ENCODE measurements at regions not wholly inside any gene's neighbourhood (a gene's known extent, or its start where the extent isn't known, plus 50 kb on each side); places are given as distances from the start of the nearest gene placed in this dataset.
"Not testable (repeated sequence)": the region's sequence is repeated elsewhere in the genome, so short reads cannot be mapped to it uniquely, and the experiment has no call there.

- Histone ChIP-seq H3K36me3 (ENCODE audit: control insufficient read depth, insufficient read depth, low read length) (no peaks in the 10 kb centered on the region), H3K27me3 (ENCODE audit: control insufficient read depth, insufficient read depth, low read length) (no peaks in the 10 kb centered on the region), H3K4me1 (ENCODE audit: control insufficient read depth, insufficient read depth, low read length) (no peaks in the 10 kb centered on the region), H3K27ac (ENCODE audit: low read depth, low read length) (no peak overlapping the region), H3K9ac (ENCODE audit: low read length) (no peak overlapping the region), H3K4me3 (ENCODE audit: low read length) (no peak overlapping the region)
Observed at GRCh38 chr18:71329114-71329513, 1040.3 kb downstream of the SOCS6 start.

- Histone ChIP-seq H3K9ac (ENCODE audit: low read length) (no peak overlapping the region), H3K36me3 (ENCODE audit: control insufficient read depth, insufficient read depth, low read length) (no peaks in the 10 kb centered on the region), H3K27ac (ENCODE audit: low read depth, low read length) (no peak overlapping the region), H3K4me1 (ENCODE audit: control insufficient read depth, insufficient read depth, low read length) (no peaks in the 10 kb centered on the region), H3K4me3 (ENCODE audit: low read length) (no peak overlapping the region), H3K27me3 (ENCODE audit: control insufficient read depth, insufficient read depth, low read length) (no peaks in the 10 kb centered on the region)
Observed at GRCh38 chr18:71327850-71328249, 1039.0 kb downstream of the SOCS6 start.

- no peaks in the 10 kb centered on the region for H3K4me1 ChIP-seq (ENCODE audit: control insufficient read depth, insufficient read depth, low read length)
- H3K36me3 ChIP-seq (ENCODE audit: control insufficient read depth, insufficient read depth, low read length), result no peaks in the 10 kb centered on the region
- H3K27me3 ChIP-seq (ENCODE audit: control insufficient read depth, insufficient read depth, low read length), result no peaks in the 10 kb centered on the region
- H3K27ac ChIP-seq (ENCODE audit: low read depth, low read length), result no peak overlapping the region
- no peak overlapping the region for H3K4me3 ChIP-seq (ENCODE audit: low read length)
- H3K9ac ChIP-seq (ENCODE audit: low read length), result no peak overlapping the region
Observed at GRCh38 chr18:71327441-71327840, 1038.6 kb downstream of the SOCS6 start.

- Histone ChIP-seq H3K4me3 (ENCODE audit: low read length) (no peak overlapping the region), H3K27me3 (ENCODE audit: control insufficient read depth, insufficient read depth, low read length) (no peaks in the 10 kb centered on the region), H3K27ac (ENCODE audit: low read depth, low read length) (no peak overlapping the region), H3K4me1 (ENCODE audit: control insufficient read depth, insufficient read depth, low read length) (no peaks in the 10 kb centered on the region), H3K9ac (ENCODE audit: low read length) (no peak overlapping the region), H3K36me3 (ENCODE audit: control insufficient read depth, insufficient read depth, low read length) (no peaks in the 10 kb centered on the region)
Observed at GRCh38 chr18:71326826-71327225, 1038.0 kb downstream of the SOCS6 start.

GRCh38 chr18:71324356-71324755 is 1035.5 kb downstream of the SOCS6 start:
- no peaks in the 10 kb centered on the region for H3K36me3 ChIP-seq (ENCODE audit: control insufficient read depth, insufficient read depth, low read length)
- no peak overlapping the region for H3K27ac ChIP-seq (ENCODE audit: low read depth, low read length)
- H3K27me3 ChIP-seq (ENCODE audit: control insufficient read depth, insufficient read depth, low read length), result no peaks in the 10 kb centered on the region
- H3K4me1 ChIP-seq (ENCODE audit: control insufficient read depth, insufficient read depth, low read length), result no peaks in the 10 kb centered on the region
- H3K4me3 ChIP-seq (ENCODE audit: low read length), result no peak overlapping the region
- H3K9ac ChIP-seq (ENCODE audit: low read length), result no peak overlapping the region

GRCh38 chr18:71322201-71322600 is 1033.4 kb downstream of the SOCS6 start:
- H3K9ac ChIP-seq (ENCODE audit: low read length), result no peak overlapping the region
- no peak overlapping the region for H3K27ac ChIP-seq (ENCODE audit: low read depth, low read length)
- no peaks in the 10 kb centered on the region for H3K36me3 ChIP-seq (ENCODE audit: control insufficient read depth, insufficient read depth, low read length)
- H3K27me3 ChIP-seq (ENCODE audit: control insufficient read depth, insufficient read depth, low read length), result no peaks in the 10 kb centered on the region
- H3K4me3 ChIP-seq (ENCODE audit: low read length), result no peak overlapping the region
- H3K4me1 ChIP-seq (ENCODE audit: control insufficient read depth, insufficient read depth, low read length), result no peaks in the 10 kb centered on the region

GRCh38 chr18:71321319-71321718 is 1032.5 kb downstream of the SOCS6 start:
- Histone ChIP-seq H3K4me3 (ENCODE audit: low read length) (no peak overlapping the region), H3K9ac (ENCODE audit: low read length) (no peak overlapping the region), H3K27ac (ENCODE audit: low read depth, low read length) (no peak overlapping the region), H3K27me3 (ENCODE audit: control insufficient read depth, insufficient read depth, low read length) (no peaks in the 10 kb centered on the region), H3K36me3 (ENCODE audit: control insufficient read depth, insufficient read depth, low read length) (no peaks in the 10 kb centered on the region), H3K4me1 (ENCODE audit: control insufficient read depth, insufficient read depth, low read length) (no peaks in the 10 kb centered on the region)

- Histone ChIP-seq H3K27me3 (ENCODE audit: control insufficient read depth, insufficient read depth, low read length) (no peaks in the 10 kb centered on the region), H3K4me1 (ENCODE audit: control insufficient read depth, insufficient read depth, low read length) (no peaks in the 10 kb centered on the region), H3K27ac (ENCODE audit: low read depth, low read length) (no peak overlapping the region), H3K4me3 (ENCODE audit: low read length) (no peak overlapping the region), H3K9ac (ENCODE audit: low read length) (no peak overlapping the region), H3K36me3 (ENCODE audit: control insufficient read depth, insufficient read depth, low read length) (no peaks in the 10 kb centered on the region)
Observed at GRCh38 chr18:71304856-71305255, 1016.0 kb downstream of the SOCS6 start.

GRCh38 chr18:71303743-71304142 is 1014.9 kb downstream of the SOCS6 start:
- H3K4me3 ChIP-seq (ENCODE audit: low read length); H3K4me1 ChIP-seq (ENCODE audit: control insufficient read depth, insufficient read depth, low read length); H3K27me3 ChIP-seq (ENCODE audit: control insufficient read depth, insufficient read depth, low read length); H3K9ac ChIP-seq (ENCODE audit: low read length); H3K36me3 ChIP-seq (ENCODE audit: control insufficient read depth, insufficient read depth, low read length); H3K27ac ChIP-seq (ENCODE audit: low read depth, low read length): not testable (repeated sequence)

GRCh38 chr18:71301596-71301995 is 1012.8 kb downstream of the SOCS6 start:
- Histone ChIP-seq H3K4me1 (ENCODE audit: control insufficient read depth, insufficient read depth, low read length) (no peaks in the 10 kb centered on the region), H3K9ac (ENCODE audit: low read length) (no peak overlapping the region), H3K27me3 (ENCODE audit: control insufficient read depth, insufficient read depth, low read length) (no peaks in the 10 kb centered on the region), H3K4me3 (ENCODE audit: low read length) (no peak overlapping the region), H3K36me3 (ENCODE audit: control insufficient read depth, insufficient read depth, low read length) (no peaks in the 10 kb centered on the region), H3K27ac (ENCODE audit: low read depth, low read length) (no peak overlapping the region)

GRCh38 chr18:71294201-71294600 is 1005.4 kb downstream of the SOCS6 start:
- not testable (repeated sequence) for H3K4me3 ChIP-seq (ENCODE audit: low read length); H3K4me1 ChIP-seq (ENCODE audit: control insufficient read depth, insufficient read depth, low read length); H3K27me3 ChIP-seq (ENCODE audit: control insufficient read depth, insufficient read depth, low read length); H3K36me3 ChIP-seq (ENCODE audit: control insufficient read depth, insufficient read depth, low read length); H3K27ac ChIP-seq (ENCODE audit: low read depth, low read length); H3K9ac ChIP-seq (ENCODE audit: low read length)

GRCh38 chr18:71293322-71293721 is 1004.5 kb downstream of the SOCS6 start:
- Histone ChIP-seq H3K27me3 (ENCODE audit: control insufficient read depth, insufficient read depth, low read length) (no peaks in the 10 kb centered on the region), H3K9ac (ENCODE audit: low read length) (no peak overlapping the region), H3K36me3 (ENCODE audit: control insufficient read depth, insufficient read depth, low read length) (no peaks in the 10 kb centered on the region), H3K4me1 (ENCODE audit: control insufficient read depth, insufficient read depth, low read length) (no peaks in the 10 kb centered on the region), H3K27ac (ENCODE audit: low read depth, low read length) (no peak overlapping the region), H3K4me3 (ENCODE audit: low read length) (no peak overlapping the region)

- Histone ChIP-seq H3K27ac (ENCODE audit: low read depth, low read length) (no peak overlapping the region), H3K36me3 (ENCODE audit: control insufficient read depth, insufficient read depth, low read length) (no peaks in the 10 kb centered on the region), H3K4me3 (ENCODE audit: low read length) (no peak overlapping the region), H3K9ac (ENCODE audit: low read length) (no peak overlapping the region), H3K27me3 (ENCODE audit: control insufficient read depth, insufficient read depth, low read length) (no peaks in the 10 kb centered on the region), H3K4me1 (ENCODE audit: control insufficient read depth, insufficient read depth, low read length) (no peaks in the 10 kb centered on the region)
Observed at GRCh38 chr18:71287268-71287667, 998.4 kb downstream of the SOCS6 start.
